GM12864 (cell line): ENCODE measurements at regions not wholly inside any gene's neighbourhood (a gene's known extent, or its start where the extent isn't known, plus 50 kb on each side); places are given as distances from the start of the nearest gene placed in this dataset.

ENCODE experiments used
- DNase-seq: peaks from one replicate; pipeline ENCODE4 v3.0.0-alpha.2; 2011; ENCODE audit warnings: low read depth
- H3K4me3 ChIP-seq: 2 replicates; pipeline ENCODE4 v1.5.1; 2011; ENCODE audit warnings: mild to moderate bottlenecking, low read depth, low read length, control low read depth
- CTCF ChIP-seq: IDR thresholded peaks from 2 replicates; pipeline ENCODE4 v1.5.1; 2011; ENCODE audit warnings: low read depth, mild to moderate bottlenecking, moderate library complexity, low read length, control low read depth, inconsistent platforms; ENCODE audit errors: missing control alignments

- peak; percentile 95 for TF ChIP-seq CTCF
- DNase-seq: no peak
- no peak overlapping the region for H3K4me3 ChIP-seq
Observed at GRCh38 chr2:126971481-126972278, 73.0 kb downstream of the TEX51 start.

GRCh38 chr2:126972279-126972626, 73.6 kb downstream of the TEX51 start:
- DNase-seq: no peak
- no peak overlapping the region for H3K4me3 ChIP-seq
- TF ChIP-seq CTCF: no peak

- DNase-seq: no peak
- no peak overlapping the region for H3K4me3 ChIP-seq
- TF ChIP-seq CTCF: no peak
Observed at GRCh38 chr2:126973745-126974144, 75.1 kb downstream of the TEX51 start.

- no peak for DNase-seq
- no peak overlapping the region for H3K4me3 ChIP-seq
- no peak for TF ChIP-seq CTCF
Observed at GRCh38 chr2:126975671-126976655, 77.3 kb downstream of the TEX51 start.

GRCh38 chr2:126976721-126977328, 78.1 kb downstream of the TEX51 start:
- TF ChIP-seq CTCF: no peak
- no peak for DNase-seq
- no peak overlapping the region for H3K4me3 ChIP-seq

- TF ChIP-seq CTCF: no peak
- no peak for DNase-seq
- H3K4me3 ChIP-seq: no peak overlapping the region
Observed at GRCh38 chr2:126978333-126978732, 79.6 kb downstream of the TEX51 start.
